SKM-1 treated with dmso at 0.1 percent for 144 hours (cell line): ENCODE measurements at regions not wholly inside any gene's neighbourhood (a gene's known extent, or its start where the extent isn't known, plus 50 kb on each side); places are given as distances from the start of the nearest gene placed in this dataset.
"Not testable (repeated sequence)": the region's sequence is repeated elsewhere in the genome, so short reads cannot be mapped to it uniquely, and the experiment has no call there.

Experiments
- DNase-seq: peaks from one replicate; lab custom pipeline; 2025; ENCODE audit not compliant: unreplicated experiment; lab: John Stamatoyannopoulos, UW

DNA sequence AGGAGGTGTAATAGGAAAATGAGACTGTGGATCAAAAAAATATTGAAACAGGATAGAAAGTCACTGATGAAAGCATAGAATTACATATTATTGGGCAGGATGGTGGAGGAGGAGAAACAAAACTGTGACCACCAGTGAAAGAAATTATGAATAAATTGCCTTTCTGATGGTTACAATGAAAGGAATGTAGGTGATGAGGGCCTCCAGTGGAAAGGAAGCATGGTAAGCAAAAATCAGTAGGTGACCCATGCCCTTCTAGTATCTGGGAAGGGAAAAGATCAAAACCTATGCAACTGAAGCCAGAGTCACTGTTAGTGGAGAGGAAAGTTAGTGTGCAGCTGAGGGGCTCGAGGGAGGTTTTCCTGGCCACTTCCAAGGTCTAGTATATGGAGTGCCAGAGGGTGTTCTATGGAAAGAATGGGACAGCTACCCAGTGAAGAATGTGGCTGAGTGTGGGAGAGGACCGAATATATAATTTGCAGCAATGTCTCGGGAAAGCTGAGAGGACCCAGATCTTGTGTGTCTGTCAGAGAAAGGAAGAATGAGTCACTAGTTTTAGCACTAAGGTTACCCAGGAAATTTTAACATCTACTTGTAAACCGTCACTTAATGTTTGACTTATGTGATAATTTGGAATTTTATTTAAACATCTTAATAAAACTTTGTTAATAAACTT is 146.2 kb downstream of the NFKBIZ start:
- DNase-seq = no peak

- no peak for DNase-seq
Observed at GRCh38 chr3:101996832-101997231, 147.5 kb downstream of the NFKBIZ start.

GRCh38 chr3:101998256-101998926 is 149.1 kb downstream of the NFKBIZ start:
- no peak for DNase-seq

GRCh38 chr3:101999177-101999779 is 150.0 kb downstream of the NFKBIZ start:
- no peak for DNase-seq

GRCh38 chr3:102000620-102001209 is 151.4 kb downstream of the NFKBIZ start:
- DNase-seq = no peak

DNA sequence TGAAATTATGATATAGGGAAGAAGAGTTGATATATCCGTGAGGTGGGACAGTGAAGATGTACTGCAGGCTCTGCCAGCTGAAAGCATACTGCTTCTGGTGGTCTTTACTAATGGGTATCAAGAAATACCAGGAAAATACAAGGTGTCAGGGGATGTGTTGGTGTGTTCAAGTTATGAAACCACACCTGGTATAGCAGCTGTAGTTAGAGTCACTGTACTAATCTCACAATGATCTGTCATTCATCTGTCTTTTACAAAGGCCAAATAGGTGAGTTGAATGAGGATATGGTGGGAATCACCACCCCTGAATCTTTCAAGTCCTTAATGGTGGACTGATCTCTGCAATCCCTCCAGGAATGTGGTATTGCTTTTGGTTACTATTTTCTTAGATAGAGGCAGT is 152.7 kb downstream of the NFKBIZ start:
- no peak for DNase-seq

DNA sequence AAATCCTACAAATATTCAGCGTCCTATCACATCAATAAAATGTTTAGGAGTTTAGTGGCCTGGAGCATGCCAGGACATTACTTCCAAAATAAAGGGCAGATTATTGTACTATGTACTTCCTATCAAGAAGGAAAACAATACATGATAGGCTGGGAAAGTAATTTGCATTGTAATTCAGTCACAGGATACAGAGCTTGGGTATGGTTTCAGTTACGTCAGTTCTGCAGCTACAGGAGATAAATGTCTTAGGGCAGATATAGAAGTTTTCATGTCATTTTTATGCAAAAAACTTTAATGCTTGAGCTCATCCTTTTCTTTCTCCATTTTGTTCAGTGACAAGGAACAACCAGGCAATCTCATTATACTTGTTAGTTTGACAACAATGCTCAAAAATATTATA is 155.2 kb downstream of the NFKBIZ start:
- no peak for DNase-seq

- DNase-seq = no peak
Observed at GRCh38 chr3:102005551-102005950, 156.2 kb downstream of the NFKBIZ start.

DNA sequence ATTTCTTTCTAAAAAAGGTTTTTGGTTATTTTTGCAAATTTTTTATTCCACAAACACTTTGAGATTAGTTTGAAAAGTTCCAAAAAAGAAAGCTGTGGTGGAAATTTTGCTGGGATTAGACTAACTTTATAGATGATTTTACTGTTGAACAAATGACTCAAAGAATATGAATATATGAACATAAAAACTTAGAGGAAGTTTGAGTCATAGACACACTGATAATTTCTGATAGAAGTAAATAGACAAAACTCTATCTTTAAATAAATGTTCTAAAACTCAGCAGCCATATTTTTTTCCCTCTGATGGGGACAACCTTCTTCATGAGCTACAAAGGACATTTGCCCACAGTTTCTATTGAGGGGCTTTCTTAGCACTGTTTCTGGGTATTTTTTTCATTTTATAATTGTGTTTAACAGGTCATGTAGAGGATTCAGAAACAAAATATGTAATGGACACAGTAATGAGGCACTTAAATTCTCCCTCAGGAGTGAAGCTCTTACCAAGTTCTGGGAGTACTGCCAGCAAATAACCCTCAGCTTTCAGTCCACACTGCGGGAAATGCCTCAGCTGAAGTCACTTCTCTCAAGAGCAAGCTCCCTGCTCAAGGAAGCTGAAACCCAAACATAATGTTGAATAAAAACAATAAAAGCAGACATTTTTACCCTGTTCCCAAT is 157.6 kb downstream of the NFKBIZ start:
- no peak for DNase-seq

GRCh38 chr3:102008436-102008835 is 159.1 kb downstream of the NFKBIZ start:
- not testable (repeated sequence) for DNase-seq

DNA sequence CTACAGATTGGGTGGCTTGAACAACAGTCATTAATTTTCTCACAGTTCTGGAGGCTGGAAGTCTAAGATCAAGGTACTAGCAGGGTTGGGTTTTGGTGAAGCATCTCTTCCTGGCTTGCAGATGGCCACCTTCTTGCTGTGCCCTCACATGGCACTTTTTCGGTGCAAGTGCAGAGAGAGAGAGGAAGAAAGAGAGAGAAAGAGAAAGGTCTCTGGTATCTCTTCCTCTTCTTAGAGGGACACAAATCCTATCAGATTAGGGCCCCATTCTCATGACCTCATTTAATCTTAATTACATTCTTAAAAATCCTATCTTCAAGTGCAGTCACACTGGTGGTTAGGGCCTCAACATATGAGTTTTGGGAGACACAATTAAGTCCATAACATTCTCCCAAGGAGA is 167.1 kb downstream of the NFKBIZ start:
- DNase-seq = no peak

GRCh38 chr3:102017784-102018183 is 168.5 kb downstream of the NFKBIZ start:
- no peak for DNase-seq

- DNase-seq = no peak
Observed at GRCh38 chr3:102018551-102018950, 169.2 kb downstream of the NFKBIZ start.

DNA sequence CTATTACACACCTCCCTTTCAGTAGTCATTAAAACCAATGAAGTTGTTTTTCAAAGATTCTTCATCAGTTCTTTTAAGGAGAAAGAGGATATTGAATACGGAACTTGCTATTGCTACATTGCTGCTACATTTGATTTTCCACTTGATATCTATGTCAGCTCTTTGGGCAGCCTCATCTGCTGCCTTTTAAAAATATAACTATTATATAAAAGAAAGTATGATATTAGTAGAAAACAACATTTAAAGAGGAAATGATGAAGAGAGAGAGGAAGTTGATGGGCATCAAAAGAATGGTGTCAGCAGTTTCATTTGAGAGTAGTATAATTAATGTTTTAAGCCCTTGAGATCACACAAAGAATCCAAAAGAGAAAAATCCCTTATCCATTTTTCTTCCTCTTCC is 171.4 kb downstream of the NFKBIZ start:
- DNase-seq = no peak

DNA sequence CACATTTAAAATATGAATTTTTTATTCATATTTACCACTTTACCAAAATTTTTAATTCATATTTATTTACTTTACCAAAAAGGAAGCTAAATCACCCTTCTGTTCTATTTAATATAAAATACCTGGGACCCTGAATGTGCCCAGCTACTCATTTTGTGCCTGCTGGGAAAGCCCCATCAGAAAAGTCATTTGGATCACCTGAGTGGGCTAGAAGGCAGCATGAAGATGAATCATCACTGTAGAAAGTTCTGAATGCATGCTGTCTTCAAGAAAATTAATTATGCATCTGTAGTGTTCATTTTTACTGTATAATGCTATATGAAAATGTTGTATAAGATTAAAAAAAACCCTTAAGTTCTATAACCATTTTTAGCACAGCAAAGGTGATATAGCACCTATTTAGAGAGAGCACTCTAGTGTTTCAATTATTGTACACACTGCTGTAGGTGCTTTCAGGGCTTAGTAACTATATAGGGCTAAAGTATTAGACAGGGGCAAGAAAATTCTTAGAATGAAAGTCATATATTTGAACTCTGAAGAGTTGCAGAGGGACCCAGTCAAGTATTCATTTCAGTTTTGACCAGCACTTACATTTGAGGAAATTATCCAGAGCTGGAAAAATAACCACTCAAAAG is 175.1 kb downstream of the NFKBIZ start:
- no peak for DNase-seq

DNA sequence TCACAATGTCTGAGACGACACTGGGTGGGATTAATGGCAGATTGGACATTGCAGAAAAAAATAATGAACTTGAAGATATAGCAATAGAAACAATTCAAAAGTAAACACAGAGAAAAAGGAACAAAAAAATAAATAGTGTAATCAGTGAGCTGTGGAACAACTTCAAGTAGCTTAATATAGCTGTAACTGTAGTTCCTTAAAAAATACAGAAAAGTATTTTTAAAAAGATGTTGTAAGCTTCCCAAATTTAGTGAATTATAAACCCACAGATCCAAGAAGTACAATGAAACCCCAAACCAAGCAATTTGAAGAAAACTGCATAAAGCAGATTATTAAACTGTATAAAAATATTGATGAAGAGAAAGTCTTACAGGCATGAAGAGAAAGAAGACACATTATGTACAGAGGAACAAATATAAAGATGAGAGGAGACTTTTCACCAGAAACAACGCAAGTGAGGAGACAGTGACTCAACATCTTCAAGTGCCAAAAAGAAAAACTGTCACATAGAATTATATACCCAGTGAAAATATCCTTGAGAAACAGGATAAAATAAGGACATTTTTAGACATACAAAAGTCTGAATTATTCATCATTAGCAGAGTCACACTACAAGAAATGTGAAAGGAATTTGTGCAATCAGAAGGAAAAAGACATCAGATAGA is 176.4 kb downstream of the NFKBIZ start:
- no peak for DNase-seq

DNA sequence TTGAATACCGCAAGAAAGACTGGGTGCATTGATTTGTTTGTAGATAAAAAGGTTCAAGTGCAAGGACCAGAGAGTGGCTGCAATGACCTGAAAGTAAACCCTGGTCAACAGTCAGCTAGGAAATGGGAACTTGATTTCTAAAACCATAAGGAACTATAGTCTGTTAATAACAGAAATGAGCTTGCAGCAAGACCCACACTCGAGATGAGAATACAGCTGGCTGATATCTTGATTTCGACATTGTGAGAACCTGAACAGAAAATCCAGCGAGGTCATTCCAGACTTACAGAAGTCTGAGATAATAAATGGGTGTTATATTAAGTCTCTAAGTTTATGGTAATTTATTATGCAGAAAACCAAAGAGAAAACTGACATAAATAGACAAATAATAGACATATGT is 177.3 kb downstream of the NFKBIZ start:
- peak; percentile 36 for DNase-seq

GRCh38 chr3:102030661-102031060 is 181.3 kb downstream of the NFKBIZ start:
- DNase-seq = no peak

- DNase-seq = no peak
Observed at GRCh38 chr3:102031834-102032233, 182.5 kb downstream of the NFKBIZ start.
